PFSK-1 (cell line): ENCODE measurements at regions not wholly inside any gene's neighbourhood (a gene's known extent, or its start where the extent isn't known, plus 50 kb on each side); places are given as distances from the start of the nearest gene placed in this dataset.

Experiments used
- FOXP2 ChIP-seq: optimal IDR thresholded peaks from 2 replicates; pipeline ENCODE3; 2011; ENCODE audit warnings: borderline replicate concordance, control low read depth, inconsistent platforms; ENCODE audit not compliant: insufficient read depth; ENCODE audit errors: extremely low read length, extremely low read depth
- POLR2AphosphoS5 ChIP-seq: IDR thresholded peaks from 2 replicates; pipeline ENCODE4 v1.6.1; 2012; ENCODE audit warnings: low read depth, mild to moderate bottlenecking, control low read depth, low read length, moderate library complexity
- SIN3A ChIP-seq: IDR thresholded peaks from 2 replicates; pipeline ENCODE4 v1.6.1; 2012; ENCODE audit warnings: mild to moderate bottlenecking, low read length, moderate library complexity, borderline replicate concordance; ENCODE audit not compliant: insufficient read depth
- TAF1 ChIP-seq: IDR thresholded peaks from 2 replicates; pipeline ENCODE4 v1.6.1; 2012; ENCODE audit warnings: low read length, control low read depth, borderline replicate concordance; ENCODE audit not compliant: insufficient read depth
- TF ChIP-seq, protein P1 (sequence below), 2 experiments: IDR thresholded peaks; 2 replicates each; pipeline versions ENCODE4 v1.6.1 to v1.8.0; 2011 to 2012; ENCODE audit warnings: low read depth in 2 of 2, low read length in 2 of 2, control low read depth in 1 of 2, inconsistent platforms in 1 of 2, mild to moderate bottlenecking in 1 of 2, moderate library complexity in 1 of 2; ENCODE audit not compliant: insufficient read depth in 1 of 2

DNA sequence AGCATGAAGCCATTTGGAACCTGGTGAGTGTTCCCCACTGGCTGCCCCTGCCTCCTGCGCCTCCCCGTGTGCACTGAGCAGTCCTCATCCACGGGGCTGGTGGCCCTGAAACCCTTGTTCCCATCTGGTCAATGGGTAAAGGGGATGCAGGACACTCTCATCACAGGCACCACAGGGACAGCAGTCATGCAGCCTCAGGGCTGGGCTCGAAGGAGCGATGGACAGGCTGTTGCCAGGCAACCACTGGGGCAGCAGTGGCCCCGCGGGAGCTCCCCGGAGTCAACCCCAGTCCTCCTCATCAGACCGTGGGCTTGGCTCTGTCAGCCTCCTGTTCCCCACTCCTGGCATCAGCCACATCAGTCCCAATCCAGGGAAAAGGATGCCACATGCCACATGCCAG, 509.5 kb downstream of the EIPR1 start:
- TF ChIP-seq, protein P1, sequence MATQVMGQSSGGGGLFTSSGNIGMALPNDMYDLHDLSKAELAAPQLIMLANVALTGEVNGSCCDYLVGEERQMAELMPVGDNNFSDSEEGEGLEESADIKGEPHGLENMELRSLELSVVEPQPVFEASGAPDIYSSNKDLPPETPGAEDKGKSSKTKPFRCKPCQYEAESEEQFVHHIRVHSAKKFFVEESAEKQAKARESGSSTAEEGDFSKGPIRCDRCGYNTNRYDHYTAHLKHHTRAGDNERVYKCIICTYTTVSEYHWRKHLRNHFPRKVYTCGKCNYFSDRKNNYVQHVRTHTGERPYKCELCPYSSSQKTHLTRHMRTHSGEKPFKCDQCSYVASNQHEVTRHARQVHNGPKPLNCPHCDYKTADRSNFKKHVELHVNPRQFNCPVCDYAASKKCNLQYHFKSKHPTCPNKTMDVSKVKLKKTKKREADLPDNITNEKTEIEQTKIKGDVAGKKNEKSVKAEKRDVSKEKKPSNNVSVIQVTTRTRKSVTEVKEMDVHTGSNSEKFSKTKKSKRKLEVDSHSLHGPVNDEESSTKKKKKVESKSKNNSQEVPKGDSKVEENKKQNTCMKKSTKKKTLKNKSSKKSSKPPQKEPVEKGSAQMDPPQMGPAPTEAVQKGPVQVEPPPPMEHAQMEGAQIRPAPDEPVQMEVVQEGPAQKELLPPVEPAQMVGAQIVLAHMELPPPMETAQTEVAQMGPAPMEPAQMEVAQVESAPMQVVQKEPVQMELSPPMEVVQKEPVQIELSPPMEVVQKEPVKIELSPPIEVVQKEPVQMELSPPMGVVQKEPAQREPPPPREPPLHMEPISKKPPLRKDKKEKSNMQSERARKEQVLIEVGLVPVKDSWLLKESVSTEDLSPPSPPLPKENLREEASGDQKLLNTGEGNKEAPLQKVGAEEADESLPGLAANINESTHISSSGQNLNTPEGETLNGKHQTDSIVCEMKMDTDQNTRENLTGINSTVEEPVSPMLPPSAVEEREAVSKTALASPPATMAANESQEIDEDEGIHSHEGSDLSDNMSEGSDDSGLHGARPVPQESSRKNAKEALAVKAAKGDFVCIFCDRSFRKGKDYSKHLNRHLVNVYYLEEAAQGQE (IDR thresholded peaks at IDR 0.05; ENCODE audit: insufficient read depth in 1 of 2, low read depth in 2 of 2, low read length in 2 of 2), result no peak
- no peak for TF ChIP-seq FOXP2
- TF ChIP-seq SIN3A, result no peak
- TF ChIP-seq POLR2AphosphoS5, result no peak
- no peak for TF ChIP-seq TAF1

DNA sequence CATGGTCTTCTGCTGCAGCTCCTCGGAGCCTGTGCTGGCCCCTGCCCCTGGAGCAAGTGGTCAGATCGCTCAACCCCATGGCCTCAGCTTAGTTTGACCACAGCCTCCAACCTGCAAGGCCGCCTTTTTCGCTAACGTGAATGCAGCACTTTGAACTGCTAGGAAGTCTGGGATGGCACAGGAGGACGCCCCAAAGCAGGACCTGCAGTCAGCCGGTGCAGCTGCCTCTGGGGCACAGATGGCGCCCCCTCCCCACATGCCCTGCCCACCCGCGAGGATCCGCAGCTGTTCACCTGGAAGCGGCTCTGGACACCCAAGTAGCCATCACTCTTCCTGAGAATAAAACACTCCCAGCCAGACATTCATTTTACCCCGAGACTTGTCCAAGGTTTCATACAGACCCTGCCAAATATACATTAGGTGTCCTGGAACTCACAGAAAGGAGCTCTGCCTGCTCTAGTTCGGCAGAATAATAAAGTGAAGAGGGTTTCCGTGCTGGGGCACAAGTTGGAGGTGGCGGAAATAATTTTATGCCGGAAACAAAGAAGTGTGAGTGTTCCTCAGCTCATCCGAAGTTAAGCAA, 510.1 kb downstream of the EIPR1 start:
- no peak for TF ChIP-seq FOXP2
- no peak for TF ChIP-seq SIN3A
- no peak for TF ChIP-seq POLR2AphosphoS5
- no peak for TF ChIP-seq TAF1
- TF ChIP-seq, protein P1 (IDR thresholded peaks at IDR 0.05; ENCODE audit: insufficient read depth in 1 of 2, low read depth in 2 of 2, low read length in 2 of 2), result no peak

DNA sequence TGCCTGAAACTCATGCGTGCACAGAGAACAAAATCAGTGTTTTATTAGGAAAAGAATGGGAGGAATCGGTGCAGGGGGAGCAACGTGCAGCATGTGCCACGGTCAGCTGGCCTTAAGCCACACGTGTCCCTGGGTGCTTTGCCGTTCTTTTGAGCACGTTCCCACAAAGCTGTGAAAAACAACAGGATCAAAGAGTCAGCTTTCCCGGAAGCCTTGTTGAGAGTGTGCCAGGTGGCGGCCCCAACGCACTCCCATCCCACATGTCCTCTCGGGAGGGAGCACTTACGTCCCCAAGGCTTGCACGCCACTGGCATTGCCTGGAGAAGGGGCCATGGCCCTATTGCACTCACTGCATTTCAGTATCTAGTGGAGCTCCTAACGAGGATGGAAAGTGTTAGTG, 511.2 kb downstream of the EIPR1 start:
- TF ChIP-seq, protein P1 (IDR thresholded peaks at IDR 0.05; ENCODE audit: insufficient read depth in 1 of 2, low read depth in 2 of 2, low read length in 2 of 2), result no peak
- TF ChIP-seq POLR2AphosphoS5, result no peak
- TF ChIP-seq SIN3A, result no peak
- no peak for TF ChIP-seq TAF1
- TF ChIP-seq FOXP2, result no peak

DNA sequence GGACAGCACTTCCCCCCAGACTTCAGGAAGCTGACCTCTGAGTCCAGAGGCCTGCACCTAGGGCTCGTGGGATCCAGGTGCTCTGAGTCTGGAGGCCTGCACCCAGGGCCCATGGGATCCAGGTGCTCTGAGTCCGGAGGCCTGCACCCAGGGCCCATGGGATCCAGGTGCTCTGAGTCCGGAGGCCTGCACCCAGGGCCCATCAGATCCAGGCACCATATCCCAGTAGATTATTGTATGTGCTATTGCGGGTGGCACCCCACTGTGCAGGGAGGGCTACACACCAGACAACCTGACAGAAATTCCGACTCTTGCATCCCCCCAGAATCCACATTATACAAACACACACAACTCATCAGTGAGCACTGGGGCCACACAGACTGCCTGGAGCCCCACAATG, 515.2 kb downstream of the EIPR1 start:
- TF ChIP-seq FOXP2 (no peak), POLR2AphosphoS5 (no peak), TAF1 (no peak), SIN3A (no peak)
- TF ChIP-seq, protein P1 (IDR thresholded peaks at IDR 0.05; ENCODE audit: insufficient read depth in 1 of 2, low read depth in 2 of 2, low read length in 2 of 2), result no peak
